ENCODE measurements at regions not wholly inside any gene's neighbourhood (a gene's known extent, or its start where the extent isn't known, plus 50 kb on each side); places are given as distances from the start of the nearest gene placed in this dataset.

- in situ Hi-C loops (cut with HindIII; ENCODE audit: low sequenced_read_pairs) = no loop called here
These were observed 219.6 kb upstream of the ZNF462 start for GRCh38 chr9:106643211-106643930.

GRCh38 chr9:106644661-106645060 is 218.3 kb upstream of the ZNF462 start:
- in situ Hi-C loops (cut with HindIII; ENCODE audit: low sequenced_read_pairs) = no loop called here
- DNase-seq (ENCODE audit: low read depth, low spot score) = no peak
- TF ChIP-seq, protein P1, sequence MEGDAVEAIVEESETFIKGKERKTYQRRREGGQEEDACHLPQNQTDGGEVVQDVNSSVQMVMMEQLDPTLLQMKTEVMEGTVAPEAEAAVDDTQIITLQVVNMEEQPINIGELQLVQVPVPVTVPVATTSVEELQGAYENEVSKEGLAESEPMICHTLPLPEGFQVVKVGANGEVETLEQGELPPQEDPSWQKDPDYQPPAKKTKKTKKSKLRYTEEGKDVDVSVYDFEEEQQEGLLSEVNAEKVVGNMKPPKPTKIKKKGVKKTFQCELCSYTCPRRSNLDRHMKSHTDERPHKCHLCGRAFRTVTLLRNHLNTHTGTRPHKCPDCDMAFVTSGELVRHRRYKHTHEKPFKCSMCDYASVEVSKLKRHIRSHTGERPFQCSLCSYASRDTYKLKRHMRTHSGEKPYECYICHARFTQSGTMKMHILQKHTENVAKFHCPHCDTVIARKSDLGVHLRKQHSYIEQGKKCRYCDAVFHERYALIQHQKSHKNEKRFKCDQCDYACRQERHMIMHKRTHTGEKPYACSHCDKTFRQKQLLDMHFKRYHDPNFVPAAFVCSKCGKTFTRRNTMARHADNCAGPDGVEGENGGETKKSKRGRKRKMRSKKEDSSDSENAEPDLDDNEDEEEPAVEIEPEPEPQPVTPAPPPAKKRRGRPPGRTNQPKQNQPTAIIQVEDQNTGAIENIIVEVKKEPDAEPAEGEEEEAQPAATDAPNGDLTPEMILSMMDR (IDR thresholded peaks at IDR 0.05; ENCODE audit: low read depth, low read length) = no peak
- no peak overlapping the region for H3K4me3 ChIP-seq (ENCODE audit: low read depth, low read length)

More at GRCh38 chr9:106643211-106643930, 219.6 kb upstream of the ZNF462 start:
- DNase-seq (ENCODE audit: low read depth, low spot score) = no peak
- H3K4me3 ChIP-seq (ENCODE audit: low read depth, low read length) = no peak overlapping the region
- TF ChIP-seq, protein P1 (IDR thresholded peaks at IDR 0.05; ENCODE audit: low read depth, low read length) = no peak

DNA sequence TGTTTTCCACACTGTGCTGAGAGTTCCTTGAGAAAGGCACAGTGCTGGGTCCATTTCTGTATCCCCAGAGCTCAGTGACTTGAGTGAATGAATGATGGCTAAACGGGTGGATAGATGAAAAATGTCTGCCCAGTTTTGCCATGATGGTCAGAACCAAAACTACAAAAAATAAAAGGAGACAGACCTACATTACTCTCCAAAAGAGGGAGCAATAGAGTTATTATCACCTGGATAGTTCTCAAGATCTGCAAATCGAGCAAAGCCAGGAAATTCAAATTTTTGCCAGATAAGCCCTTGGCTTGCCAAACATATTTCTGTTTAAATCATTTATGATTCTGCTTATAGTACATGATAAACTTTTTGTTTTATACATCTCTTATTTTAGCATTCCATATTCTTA is 214.2 kb upstream of the ZNF462 start:
- in situ Hi-C loops (cut with HindIII; ENCODE audit: low sequenced_read_pairs) = no loop called here
- peak; percentile 22 for DNase-seq (ENCODE audit: low read depth, low spot score)
- H3K4me3 ChIP-seq (ENCODE audit: low read depth, low read length) = no peak overlapping the region
- TF ChIP-seq, protein P1 (IDR thresholded peaks at IDR 0.05; ENCODE audit: low read depth, low read length) = peak; percentile 28

GRCh38 chr9:106649664-106650063 is 213.3 kb upstream of the ZNF462 start:
- no peak for DNase-seq (ENCODE audit: low read depth, low spot score)
- TF ChIP-seq, protein P1 (IDR thresholded peaks at IDR 0.05; ENCODE audit: low read depth, low read length) = no peak
- in situ Hi-C loops (cut with HindIII; ENCODE audit: low sequenced_read_pairs) = no loop called here
- no peak overlapping the region for H3K4me3 ChIP-seq (ENCODE audit: low read depth, low read length)

DNA sequence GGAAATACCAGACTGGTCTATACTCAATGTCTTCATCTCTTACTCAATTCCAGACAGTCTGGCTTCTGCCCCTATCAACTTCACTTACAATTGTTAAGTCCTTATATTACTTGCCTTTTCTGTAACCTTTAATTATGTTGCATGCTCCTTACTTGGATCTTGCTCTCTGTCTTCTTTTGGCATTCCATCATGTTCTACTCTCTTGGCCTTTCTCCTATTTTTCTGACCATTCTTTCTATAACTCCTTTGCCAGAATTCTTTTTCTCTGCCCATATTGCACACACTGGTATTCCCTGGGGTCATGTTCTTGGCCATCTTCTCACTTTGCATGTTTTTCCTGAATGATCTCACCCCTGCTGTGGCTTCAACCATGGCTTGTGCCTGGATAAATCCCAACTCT is 209.8 kb upstream of the ZNF462 start:
- in situ Hi-C loops (cut with HindIII; ENCODE audit: low sequenced_read_pairs) = no loop called here
- TF ChIP-seq, protein P1 (IDR thresholded peaks at IDR 0.05; ENCODE audit: low read depth, low read length) = no peak
- no peak for DNase-seq (ENCODE audit: low read depth, low spot score)
- no peak overlapping the region for H3K4me3 ChIP-seq (ENCODE audit: low read depth, low read length)

- in situ Hi-C loops (cut with HindIII; ENCODE audit: low sequenced_read_pairs) = no loop called here
- H3K4me3 ChIP-seq (ENCODE audit: low read depth, low read length) = no peak overlapping the region
- DNase-seq (ENCODE audit: low read depth, low spot score) = no peak
- TF ChIP-seq, protein P1 (IDR thresholded peaks at IDR 0.05; ENCODE audit: low read depth, low read length) = no peak
These were observed 207.0 kb upstream of the ZNF462 start for GRCh38 chr9:106655966-106656365.

Measured in astrocyte of the spinal cord (primary cell).